ENCODE measurements at regions not wholly inside any gene's neighbourhood (a gene's known extent, or its start where the extent isn't known, plus 50 kb on each side); places are given as distances from the start of the nearest gene placed in this dataset.
"Not testable (repeated sequence)": the region's sequence is repeated elsewhere in the genome, so short reads cannot be mapped to it uniquely, and the experiment has no call there.

GRCh38 chr3:15903759-15904720 is 106.3 kb upstream of the ANKRD28 start:
- Mint-ChIP-seq H3K4me1 (ENCODE audit: low read depth) (peaks cover 3% of the 10 kb centered on the region), H3K9me3 (ENCODE audit: low read depth) (no peaks in the 10 kb centered on the region), H3K4me3 (ENCODE audit: unreplicated experiment) (no peak overlapping the region), H3K36me3 (ENCODE audit: low read depth) (peaks cover 1% of the 10 kb centered on the region), H3K27ac (ENCODE audit: unreplicated experiment) (peak overlapping the region; percentile 45), H3K27me3 (ENCODE audit: low read depth) (peaks cover 3% of the 10 kb centered on the region)
- TF ChIP-seq CTCF (IDR thresholded peaks at IDR 0.05): no peak
- DNase-seq (ENCODE audit: low spot score): no peak

GRCh38 chr3:15905041-15905440 is 107.3 kb upstream of the ANKRD28 start:
- TF ChIP-seq CTCF (IDR thresholded peaks at IDR 0.05): no peak
- Mint-ChIP-seq H3K27ac (ENCODE audit: unreplicated experiment) (no peak overlapping the region), H3K4me3 (ENCODE audit: unreplicated experiment) (no peak overlapping the region), H3K4me1 (ENCODE audit: low read depth) (peaks cover 3% of the 10 kb centered on the region), H3K36me3 (ENCODE audit: low read depth) (peaks cover 1% of the 10 kb centered on the region), H3K9me3 (ENCODE audit: low read depth) (no peaks in the 10 kb centered on the region), H3K27me3 (ENCODE audit: low read depth) (peaks cover 3% of the 10 kb centered on the region)
- no peak for DNase-seq (ENCODE audit: low spot score)

- not testable (repeated sequence) for H3K36me3 Mint-ChIP-seq (ENCODE audit: low read depth); DNase-seq (ENCODE audit: low spot score); H3K27me3 Mint-ChIP-seq (ENCODE audit: low read depth); H3K4me3 Mint-ChIP-seq (ENCODE audit: unreplicated experiment); H3K4me1 Mint-ChIP-seq (ENCODE audit: low read depth); H3K27ac Mint-ChIP-seq (ENCODE audit: unreplicated experiment)
- H3K9me3 Mint-ChIP-seq (ENCODE audit: low read depth): peaks cover 16% of the 10 kb centered on the region
Measured at GRCh38 chr3:15907403-15907802, 109.6 kb upstream of the ANKRD28 start.

- peaks cover 3% of the 10 kb centered on the region for H3K9me3 Mint-ChIP-seq (ENCODE audit: low read depth)
- H3K27me3 Mint-ChIP-seq (ENCODE audit: low read depth): peaks cover 3% of the 10 kb centered on the region
- no peak overlapping the region for H3K27ac Mint-ChIP-seq (ENCODE audit: unreplicated experiment)
- no peak for DNase-seq (ENCODE audit: low spot score)
- TF ChIP-seq CTCF (IDR thresholded peaks at IDR 0.05): no peak
- H3K4me3 Mint-ChIP-seq (ENCODE audit: unreplicated experiment): no peak overlapping the region
- H3K36me3 Mint-ChIP-seq (ENCODE audit: low read depth): peaks cover under 1% of the 10 kb centered on the region
- H3K4me1 Mint-ChIP-seq (ENCODE audit: low read depth): no peaks in the 10 kb centered on the region
Measured at GRCh38 chr3:15918988-15919387, 121.2 kb upstream of the ANKRD28 start.

- TF ChIP-seq CTCF (IDR thresholded peaks at IDR 0.05): no peak
- Mint-ChIP-seq H3K27ac (ENCODE audit: unreplicated experiment) (no peak overlapping the region), H3K4me3 (ENCODE audit: unreplicated experiment) (no peak overlapping the region), H3K4me1 (ENCODE audit: low read depth) (no peaks in the 10 kb centered on the region), H3K36me3 (ENCODE audit: low read depth) (no peaks in the 10 kb centered on the region), H3K27me3 (ENCODE audit: low read depth) (peaks cover 3% of the 10 kb centered on the region), H3K9me3 (ENCODE audit: low read depth) (no peaks in the 10 kb centered on the region)
- DNase-seq (ENCODE audit: low spot score): no peak
Measured at GRCh38 chr3:15919971-15920370, 122.2 kb upstream of the ANKRD28 start.

All from chondrocyte (in vitro differentiated cells).